ENCODE measurements at regions not wholly inside any gene's neighbourhood (a gene's known extent, or its start where the extent isn't known, plus 50 kb on each side); places are given as distances from the start of the nearest gene placed in this dataset.

DNA sequence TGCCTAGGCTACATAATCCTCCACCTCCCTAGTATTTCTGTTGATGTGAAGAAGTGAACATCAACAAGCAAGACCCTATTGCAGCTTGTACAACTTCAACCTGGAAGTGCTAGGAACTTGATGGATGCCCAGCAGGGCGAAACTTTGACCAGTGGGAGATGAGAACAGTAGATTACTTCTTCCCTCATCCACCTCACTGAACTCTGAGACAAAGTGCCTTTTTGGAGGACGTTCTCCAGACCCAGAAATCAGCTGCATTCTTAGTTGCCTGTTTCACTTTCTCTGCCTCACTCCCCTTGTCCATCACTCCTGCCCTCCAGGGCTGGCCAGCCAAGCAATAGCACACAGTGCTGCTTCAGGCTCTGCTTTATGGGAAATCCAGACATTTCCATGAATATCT lies 683.4 kb downstream of the GALC start:
- no peak overlapping the region for H3K4me3 Mint-ChIP-seq
- H3K36me3 Mint-ChIP-seq: no peaks in the 10 kb centered on the region
- H3K9me3 Mint-ChIP-seq: peaks cover 2 to 18% (median 5%) of the 10 kb centered on the region in 3 donors
- H3K27ac Mint-ChIP-seq: no peak overlapping the region
- H3K27me3 Mint-ChIP-seq: no peaks in the 10 kb centered on the region
- H3K4me1 Mint-ChIP-seq: no peaks in the 10 kb centered on the region

DNA sequence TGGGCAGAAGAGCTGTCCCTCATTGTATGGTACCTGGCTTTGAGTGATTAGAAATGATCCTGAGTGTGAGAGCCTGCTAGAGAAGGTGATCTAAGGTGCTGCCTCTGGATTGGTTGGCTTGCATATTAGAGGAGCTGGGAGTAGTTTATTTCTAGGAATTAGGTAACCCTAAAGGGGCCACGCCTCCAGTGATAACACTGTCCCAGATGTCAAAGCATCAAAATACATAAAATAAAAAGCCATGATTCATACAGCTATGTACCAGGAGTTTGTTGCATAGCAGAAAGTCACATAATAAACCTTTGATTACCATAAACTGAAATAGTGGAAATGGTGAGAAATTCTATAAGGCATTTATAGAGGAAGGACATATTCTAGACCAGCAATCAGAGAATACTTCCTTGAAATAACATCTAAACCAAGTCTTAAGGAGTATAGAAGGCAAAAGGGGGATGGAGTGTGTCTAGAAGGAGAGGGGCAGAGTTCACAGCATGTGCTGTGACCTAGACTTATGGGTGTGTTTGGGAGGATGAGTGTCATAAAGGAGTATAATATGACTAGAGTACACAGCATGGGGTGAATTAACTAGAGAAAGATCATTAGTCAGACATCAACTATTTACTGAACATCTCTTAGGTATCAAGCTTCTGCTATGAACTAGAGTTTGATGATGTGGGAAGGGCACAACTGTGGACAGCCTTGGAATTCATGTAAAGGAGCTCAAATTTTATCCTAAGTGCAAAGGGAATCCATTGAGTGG lies 686.4 kb downstream of the GALC start:
- no peaks in the 10 kb centered on the region for H3K4me1 Mint-ChIP-seq
- no peak overlapping the region for H3K27ac Mint-ChIP-seq
- no peaks in the 10 kb centered on the region for H3K36me3 Mint-ChIP-seq

DNA sequence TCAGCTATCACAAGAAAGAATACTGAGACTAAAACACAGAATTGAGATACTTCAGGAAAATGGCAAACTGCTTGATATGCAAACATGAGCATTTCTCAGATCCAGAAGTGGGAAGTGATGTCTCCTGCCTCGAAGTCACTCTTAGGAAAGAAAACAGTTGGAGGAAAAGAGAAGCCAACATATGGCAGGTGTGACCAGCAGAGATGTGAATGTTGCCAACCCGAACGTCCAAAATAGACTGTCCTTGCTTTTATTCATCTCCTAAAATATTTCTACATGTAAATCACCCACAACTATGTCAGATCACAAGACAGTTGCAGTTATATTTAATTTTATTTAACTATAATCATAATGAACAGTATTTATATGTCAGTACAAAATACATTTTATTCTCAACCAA lies 687.6 kb downstream of the GALC start:
- Mint-ChIP-seq H3K9me3 (peaks cover 2 to 11% (median 5%) of the 10 kb centered on the region in 3 donors), H3K36me3 (peaks cover 2% of the 10 kb centered on the region), H3K4me3 (no peak overlapping the region), H3K27ac (no peak overlapping the region), H3K27me3 (no peaks in the 10 kb centered on the region), H3K4me1 (no peaks in the 10 kb centered on the region)

More for the DNA sequence above, 686.4 kb downstream of the GALC start:
- no peak overlapping the region for H3K4me3 Mint-ChIP-seq
- H3K27me3 Mint-ChIP-seq: no peaks in the 10 kb centered on the region
- peaks cover 2 to 14% (median 3%) of the 10 kb centered on the region in 3 donors for H3K9me3 Mint-ChIP-seq

GRCh38 chr14:87304404-87304803 lies 688.6 kb downstream of the GALC start:
- Mint-ChIP-seq H3K36me3 (peaks cover 2% of the 10 kb centered on the region), H3K27ac (no peak overlapping the region), H3K9me3 (peaks cover 2 to 8% (median 4%) of the 10 kb centered on the region in 3 donors), H3K4me3 (no peak overlapping the region), H3K27me3 (no peaks in the 10 kb centered on the region), H3K4me1 (no peaks in the 10 kb centered on the region)

DNA sequence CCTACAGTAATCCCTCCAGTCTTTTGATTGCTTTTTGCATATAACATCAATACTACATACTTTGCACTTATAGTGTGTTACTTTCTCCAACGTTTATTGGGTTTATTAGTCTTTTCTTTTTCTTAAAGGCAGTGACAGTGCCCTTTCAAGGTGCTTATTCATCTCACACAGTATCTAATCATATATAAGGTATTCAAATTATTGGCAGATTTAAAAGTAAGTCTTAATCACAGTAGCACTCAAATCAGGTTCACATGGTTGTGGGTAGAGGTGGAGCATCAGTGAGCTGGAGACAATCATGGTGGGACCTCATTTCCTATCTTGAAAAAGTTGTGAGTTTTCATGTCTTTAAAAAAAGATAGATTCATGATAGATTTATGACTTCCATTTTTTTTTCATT lies 706.2 kb downstream of the GALC start:
- Mint-ChIP-seq H3K4me3 (no peak overlapping the region), H3K9me3 (peaks cover 11 to 25% (median 13%) of the 10 kb centered on the region in 3 donors), H3K27me3 (no peaks in the 10 kb centered on the region), H3K4me1 (no peaks in the 10 kb centered on the region), H3K27ac (no peak overlapping the region), H3K36me3 (no peaks in the 10 kb centered on the region)

- no peak overlapping the region for H3K4me3 Mint-ChIP-seq
- no peaks in the 10 kb centered on the region for H3K36me3 Mint-ChIP-seq
- H3K27me3 Mint-ChIP-seq: no peaks in the 10 kb centered on the region
- H3K9me3 Mint-ChIP-seq: peaks cover 8 to 20% (median 9%) of the 10 kb centered on the region in 3 donors
- no peaks in the 10 kb centered on the region for H3K4me1 Mint-ChIP-seq
- no peak overlapping the region for H3K27ac Mint-ChIP-seq
Observed at GRCh38 chr14:87286191-87286590, 706.8 kb downstream of the GALC start.

- Mint-ChIP-seq H3K4me3 (no peak overlapping the region), H3K27me3 (no peaks in the 10 kb centered on the region), H3K27ac (no peak overlapping the region), H3K4me1 (no peaks in the 10 kb centered on the region), H3K36me3 (no peaks in the 10 kb centered on the region), H3K9me3 (peaks cover 6 to 19% (median 7%) of the 10 kb centered on the region in 3 donors)
Observed at GRCh38 chr14:87285506-87285905, 707.5 kb downstream of the GALC start.

DNA sequence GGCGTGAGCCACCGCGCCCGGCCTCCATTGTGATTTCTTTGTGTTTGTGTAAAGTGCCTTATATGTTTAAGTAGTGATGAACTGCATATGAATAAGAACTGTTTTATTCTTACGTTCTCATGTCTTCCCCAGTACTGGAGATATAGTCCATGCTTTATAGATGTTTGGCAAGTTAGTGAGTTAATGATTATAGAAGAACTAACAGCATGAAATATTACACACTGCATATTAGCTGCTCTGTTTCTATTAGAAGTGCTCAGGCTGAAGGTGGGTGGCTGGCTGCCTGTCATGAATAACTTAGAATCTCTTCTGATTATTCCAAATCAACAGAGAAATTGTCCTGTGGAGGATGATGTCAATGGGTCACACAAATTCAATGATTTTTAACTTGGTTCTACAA lies 709.4 kb downstream of the GALC start:
- Mint-ChIP-seq H3K27ac (no peak overlapping the region), H3K27me3 (no peaks in the 10 kb centered on the region), H3K4me1 (no peaks in the 10 kb centered on the region), H3K4me3 (no peak overlapping the region), H3K9me3 (peaks cover 2 to 10% (median 4%) of the 10 kb centered on the region in 3 donors), H3K36me3 (no peaks in the 10 kb centered on the region)

DNA sequence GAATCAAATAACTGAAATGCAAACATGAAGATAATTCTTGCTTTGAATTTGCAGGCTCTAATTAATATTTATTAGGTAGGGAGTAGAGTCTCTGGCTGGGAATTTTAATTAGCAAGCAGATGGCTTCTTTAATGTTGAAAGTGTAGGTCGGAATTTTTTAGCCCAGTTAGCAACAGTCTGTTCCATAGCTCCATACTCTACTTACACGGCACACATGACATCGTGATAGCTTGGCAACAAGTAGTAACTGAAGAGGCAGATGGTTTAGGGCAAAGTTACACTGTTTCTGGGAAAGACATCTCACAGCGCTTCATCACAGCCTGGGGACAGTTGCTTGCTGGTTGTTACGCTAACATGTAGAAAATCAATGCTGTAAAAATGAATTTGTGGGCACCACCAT lies 710.7 kb downstream of the GALC start:
- H3K36me3 Mint-ChIP-seq: no peaks in the 10 kb centered on the region
- no peak overlapping the region for H3K27ac Mint-ChIP-seq
- peaks cover 4 to 10% (median 4%) of the 10 kb centered on the region in 3 donors for H3K9me3 Mint-ChIP-seq
- no peaks in the 10 kb centered on the region for H3K27me3 Mint-ChIP-seq
- no peaks in the 10 kb centered on the region for H3K4me1 Mint-ChIP-seq
- H3K4me3 Mint-ChIP-seq: no peak overlapping the region

GRCh38 chr14:87278415-87278814 lies 714.6 kb downstream of the GALC start:
- H3K36me3 Mint-ChIP-seq: no peaks in the 10 kb centered on the region
- H3K27me3 Mint-ChIP-seq: no peaks in the 10 kb centered on the region
- peaks cover 2 to 14% (median 8%) of the 10 kb centered on the region in 3 donors for H3K9me3 Mint-ChIP-seq
- H3K4me1 Mint-ChIP-seq: no peaks in the 10 kb centered on the region
- no peak overlapping the region for H3K4me3 Mint-ChIP-seq
- no peak overlapping the region for H3K27ac Mint-ChIP-seq

DNA sequence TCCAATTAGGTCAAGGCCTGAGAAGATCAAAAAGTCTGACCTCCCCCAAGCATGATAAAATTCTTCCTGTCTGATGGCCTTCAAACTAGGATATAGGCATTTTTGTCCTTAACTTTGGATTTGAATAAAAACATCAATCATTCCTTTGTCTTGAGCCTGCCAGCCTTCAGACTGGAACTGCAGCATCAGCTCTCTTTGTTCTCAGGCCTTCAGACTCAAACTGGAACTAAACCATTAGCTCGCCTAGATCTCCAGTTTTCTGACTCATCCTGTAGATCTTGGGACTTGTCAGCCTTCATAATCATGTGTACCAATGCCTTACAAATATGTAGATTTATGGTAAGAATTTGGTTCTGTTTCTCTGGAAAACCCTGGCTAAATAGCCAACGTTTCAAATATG lies 721.7 kb downstream of the GALC start:
- peaks cover 2 to 23% (median 10%) of the 10 kb centered on the region in 3 donors for H3K9me3 Mint-ChIP-seq
- H3K36me3 Mint-ChIP-seq: no peaks in the 10 kb centered on the region
- H3K4me3 Mint-ChIP-seq: no peak overlapping the region
- H3K4me1 Mint-ChIP-seq: no peaks in the 10 kb centered on the region
- H3K27ac Mint-ChIP-seq: no peak overlapping the region
- H3K27me3 Mint-ChIP-seq: no peaks in the 10 kb centered on the region

GRCh38 chr14:87268997-87269396 lies 724.0 kb downstream of the GALC start:
- H3K4me3 Mint-ChIP-seq: no peak overlapping the region
- peaks cover 2 to 26% (median 7%) of the 10 kb centered on the region in 3 donors for H3K9me3 Mint-ChIP-seq
- no peak overlapping the region for H3K27ac Mint-ChIP-seq
- no peaks in the 10 kb centered on the region for H3K4me1 Mint-ChIP-seq
- H3K27me3 Mint-ChIP-seq: no peaks in the 10 kb centered on the region
- no peaks in the 10 kb centered on the region for H3K36me3 Mint-ChIP-seq

- Mint-ChIP-seq H3K27me3 (no peaks in the 10 kb centered on the region), H3K36me3 (no peaks in the 10 kb centered on the region), H3K4me1 (no peaks in the 10 kb centered on the region), H3K27ac (no peak overlapping the region), H3K9me3 (peaks cover 0 to 16% (median 4%) of the 10 kb centered on the region in 3 donors), H3K4me3 (no peak overlapping the region)
Observed at GRCh38 chr14:87264796-87265195, 728.2 kb downstream of the GALC start.

- Mint-ChIP-seq H3K9me3 (peaks cover 0 to 12% (median 4%) of the 10 kb centered on the region in 3 donors), H3K27me3 (no peaks in the 10 kb centered on the region), H3K27ac (no peak overlapping the region), H3K36me3 (no peaks in the 10 kb centered on the region), H3K4me3 (no peak overlapping the region), H3K4me1 (no peaks in the 10 kb centered on the region)
Observed at GRCh38 chr14:87264272-87264785, 728.7 kb downstream of the GALC start.

DNA sequence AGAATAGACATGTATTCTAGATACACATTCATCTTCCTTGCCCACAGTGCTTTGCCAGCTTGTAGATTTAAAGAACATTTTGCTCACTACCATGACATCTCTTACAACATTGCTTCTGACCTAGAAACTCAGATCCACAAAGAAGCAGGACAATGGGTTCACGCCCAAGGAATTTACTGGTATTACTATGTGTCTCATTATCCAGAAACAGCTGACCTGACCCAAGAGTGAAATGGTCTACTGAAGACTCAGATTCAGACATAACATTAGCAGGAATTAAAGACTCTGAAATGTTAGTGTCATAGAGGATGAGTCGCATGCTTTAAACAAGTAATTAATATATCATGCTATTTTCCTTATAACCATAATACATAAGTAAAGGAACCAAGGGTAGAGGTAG lies 731.4 kb downstream of the GALC start:
- Mint-ChIP-seq H3K36me3 (no peaks in the 10 kb centered on the region), H3K4me3 (no peak overlapping the region), H3K9me3 (peaks cover 0 to 17% (median 7%) of the 10 kb centered on the region in 3 donors), H3K4me1 (no peaks in the 10 kb centered on the region), H3K27me3 (no peaks in the 10 kb centered on the region), H3K27ac (no peak overlapping the region)

GRCh38 chr14:87260460-87260859 lies 732.5 kb downstream of the GALC start:
- no peaks in the 10 kb centered on the region for H3K36me3 Mint-ChIP-seq
- H3K4me3 Mint-ChIP-seq: no peak overlapping the region
- no peak overlapping the region for H3K27ac Mint-ChIP-seq
- H3K9me3 Mint-ChIP-seq: peaks cover 0 to 14% (median 7%) of the 10 kb centered on the region in 3 donors
- H3K4me1 Mint-ChIP-seq: no peaks in the 10 kb centered on the region
- no peaks in the 10 kb centered on the region for H3K27me3 Mint-ChIP-seq
